ENCODE measurements at regions not wholly inside any gene's neighbourhood (a gene's known extent, or its start where the extent isn't known, plus 50 kb on each side); places are given as distances from the start of the nearest gene placed in this dataset.

DNA sequence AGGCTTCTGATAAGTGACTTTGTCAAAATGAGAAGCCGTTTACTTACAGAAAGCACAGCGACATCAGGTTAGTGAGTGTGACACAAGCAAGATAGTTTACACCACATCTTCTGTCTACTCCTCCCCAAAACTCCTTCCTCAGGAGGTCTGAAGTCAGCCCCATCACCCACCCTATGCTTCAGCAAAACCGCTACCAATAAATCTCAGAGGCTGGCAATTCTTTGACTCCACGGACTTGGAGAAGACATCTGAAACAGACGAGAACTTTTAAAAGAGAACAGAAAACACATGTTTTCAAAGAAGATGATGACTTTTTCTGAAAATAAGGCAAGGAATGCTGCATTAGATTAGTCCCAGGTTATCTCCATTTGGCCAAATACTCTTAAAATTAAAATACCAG lies 261.1 kb downstream of the TBC1D4 start:
- TF ChIP-seq, protein P1, sequence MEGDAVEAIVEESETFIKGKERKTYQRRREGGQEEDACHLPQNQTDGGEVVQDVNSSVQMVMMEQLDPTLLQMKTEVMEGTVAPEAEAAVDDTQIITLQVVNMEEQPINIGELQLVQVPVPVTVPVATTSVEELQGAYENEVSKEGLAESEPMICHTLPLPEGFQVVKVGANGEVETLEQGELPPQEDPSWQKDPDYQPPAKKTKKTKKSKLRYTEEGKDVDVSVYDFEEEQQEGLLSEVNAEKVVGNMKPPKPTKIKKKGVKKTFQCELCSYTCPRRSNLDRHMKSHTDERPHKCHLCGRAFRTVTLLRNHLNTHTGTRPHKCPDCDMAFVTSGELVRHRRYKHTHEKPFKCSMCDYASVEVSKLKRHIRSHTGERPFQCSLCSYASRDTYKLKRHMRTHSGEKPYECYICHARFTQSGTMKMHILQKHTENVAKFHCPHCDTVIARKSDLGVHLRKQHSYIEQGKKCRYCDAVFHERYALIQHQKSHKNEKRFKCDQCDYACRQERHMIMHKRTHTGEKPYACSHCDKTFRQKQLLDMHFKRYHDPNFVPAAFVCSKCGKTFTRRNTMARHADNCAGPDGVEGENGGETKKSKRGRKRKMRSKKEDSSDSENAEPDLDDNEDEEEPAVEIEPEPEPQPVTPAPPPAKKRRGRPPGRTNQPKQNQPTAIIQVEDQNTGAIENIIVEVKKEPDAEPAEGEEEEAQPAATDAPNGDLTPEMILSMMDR (IDR thresholded peaks at IDR 0.05; ENCODE audit: control extremely low read depth in 1 of 3, insufficient read depth in 1 of 3, low read depth in 1 of 3, low read length in 3 of 3): no peak
- TF ChIP-seq EP300 (IDR thresholded peaks at IDR 0.05; ENCODE audit: borderline replicate concordance in 1 of 2, low read depth in 2 of 2, low read length in 2 of 2) (no peak), TAF1 (IDR thresholded peaks at IDR 0.05; ENCODE audit: low read depth, low read length) (no peak), EZH2 (IDR thresholded peaks at IDR 0.05; ENCODE audit: low read depth, low read length, severe bottlenecking) (no peak), KDM5A (IDR thresholded peaks at IDR 0.05; ENCODE audit: low read length) (no peak), SP2 (IDR thresholded peaks at IDR 0.05; ENCODE audit: low read length) (no peak), POLR2AphosphoS5 (IDR thresholded peaks at IDR 0.05; ENCODE audit: low read depth, low read length) (no peak)
- TF ChIP-seq, protein P2, sequence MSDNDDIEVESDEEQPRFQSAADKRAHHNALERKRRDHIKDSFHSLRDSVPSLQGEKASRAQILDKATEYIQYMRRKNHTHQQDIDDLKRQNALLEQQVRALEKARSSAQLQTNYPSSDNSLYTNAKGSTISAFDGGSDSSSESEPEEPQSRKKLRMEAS (IDR thresholded peaks at IDR 0.05): no peak
